Fibroblast of skin of scalp (primary cell): ENCODE measurements at regions not wholly inside any gene's neighbourhood (a gene's known extent, or its start where the extent isn't known, plus 50 kb on each side); places are given as distances from the start of the nearest gene placed in this dataset.

ENCODE experiments used
- DNase-seq: peaks from one replicate; pipeline ENCODE4 v3.0.0-alpha.2; 2013

GRCh38 chr18:30512872-30513271, 529.7 kb downstream of the DSC3 start:
- DNase-seq = no peak

GRCh38 chr18:30510882-30511281, 531.7 kb downstream of the DSC3 start:
- no peak for DNase-seq

DNA sequence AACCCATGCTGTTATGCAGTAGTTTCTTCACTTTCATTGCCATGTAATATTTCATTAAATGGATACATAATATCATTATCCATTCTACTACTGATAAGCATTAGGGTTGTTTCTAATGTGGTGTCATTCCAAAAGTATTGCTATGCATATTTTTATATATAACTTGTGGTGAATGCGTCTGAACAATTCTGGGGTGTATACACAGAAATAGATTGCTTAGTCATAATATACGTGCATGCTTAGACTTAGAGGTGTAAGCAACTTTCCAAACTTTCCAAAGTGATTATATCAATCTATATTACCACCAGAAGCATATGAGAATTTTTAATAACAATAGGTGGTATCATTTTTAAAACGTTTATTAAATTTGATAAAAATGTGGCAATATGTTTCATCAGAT, 540.9 kb downstream of the DSC3 start:
- no peak for DNase-seq

DNA sequence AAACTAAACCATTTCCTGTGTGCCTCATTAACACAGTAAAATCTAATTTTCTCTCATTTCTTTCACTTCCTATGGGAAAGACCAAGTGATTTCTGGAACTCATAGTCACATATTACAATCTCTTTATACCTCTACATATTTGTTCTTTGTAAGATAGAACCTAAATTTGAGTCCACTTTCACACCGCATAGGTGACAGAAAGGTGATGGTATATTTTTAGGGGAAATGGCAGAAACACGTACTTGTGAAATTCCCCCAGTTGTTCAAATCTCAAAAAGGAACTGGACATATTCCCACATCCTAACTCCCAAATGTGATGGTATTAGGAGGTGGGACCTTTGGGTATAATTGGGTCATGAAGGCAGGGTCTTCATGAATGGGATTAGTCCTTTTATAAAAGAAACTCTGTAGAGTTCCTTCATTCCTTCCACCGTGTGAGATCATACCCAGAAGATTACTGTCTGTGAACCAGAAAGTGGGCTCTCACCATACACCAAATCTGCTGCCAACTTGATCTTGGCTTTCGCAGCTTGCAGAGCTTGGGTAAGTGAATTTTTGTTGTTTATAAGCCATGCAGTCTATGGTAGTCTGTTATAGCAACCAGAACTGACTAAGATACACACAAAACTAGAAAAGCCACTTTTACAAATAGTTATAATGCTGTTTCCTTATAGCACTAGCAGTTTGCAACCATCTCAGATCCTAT, 542.1 kb downstream of the DSC3 start:
- DNase-seq = no peak

DNA sequence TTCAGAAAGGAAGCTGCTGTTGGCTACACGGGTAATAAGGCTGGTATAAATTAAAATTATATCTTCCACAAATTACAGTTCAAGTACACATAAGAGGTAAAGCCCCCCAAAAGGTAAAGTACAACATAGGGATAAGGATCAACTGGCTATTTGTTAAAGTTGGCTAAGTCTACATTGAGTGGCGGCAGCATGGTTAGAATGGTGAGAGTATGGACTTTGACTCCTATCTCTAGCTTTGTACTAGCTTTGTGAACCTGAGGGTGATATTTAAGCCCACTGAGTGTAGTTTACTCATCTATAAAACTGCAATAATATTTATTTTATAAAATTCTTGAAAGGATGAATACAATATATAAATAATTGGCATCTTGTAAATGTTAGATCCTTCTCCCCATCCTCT, 542.8 kb downstream of the DSC3 start:
- no peak for DNase-seq

DNA sequence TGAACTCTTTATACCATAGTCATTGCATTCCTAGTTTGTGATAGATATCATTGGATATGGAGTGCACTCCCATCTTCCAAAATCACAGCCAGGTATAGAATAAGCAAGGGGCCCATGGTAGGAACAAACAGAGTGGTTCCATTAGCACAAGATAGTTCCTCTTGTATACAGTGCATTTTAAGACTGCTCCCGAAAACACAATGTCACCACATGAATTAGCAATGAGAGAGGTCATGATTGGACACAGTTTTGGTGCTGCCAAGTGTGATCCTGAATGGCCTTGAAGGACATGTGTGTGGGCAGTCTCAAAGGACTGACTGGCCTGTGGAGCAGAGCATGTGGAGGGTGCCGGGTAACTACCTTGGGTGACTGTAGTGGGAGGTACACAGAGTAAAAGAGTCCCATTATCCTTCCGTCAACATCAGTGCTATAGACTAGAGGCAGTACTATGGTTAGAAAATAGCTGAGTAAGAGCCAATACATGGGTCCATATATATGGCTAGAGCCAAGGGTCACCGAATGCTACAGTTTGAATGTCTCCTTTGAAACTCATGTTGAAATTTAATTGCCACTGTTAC, 549.9 kb downstream of the DSC3 start:
- no peak for DNase-seq

DNA sequence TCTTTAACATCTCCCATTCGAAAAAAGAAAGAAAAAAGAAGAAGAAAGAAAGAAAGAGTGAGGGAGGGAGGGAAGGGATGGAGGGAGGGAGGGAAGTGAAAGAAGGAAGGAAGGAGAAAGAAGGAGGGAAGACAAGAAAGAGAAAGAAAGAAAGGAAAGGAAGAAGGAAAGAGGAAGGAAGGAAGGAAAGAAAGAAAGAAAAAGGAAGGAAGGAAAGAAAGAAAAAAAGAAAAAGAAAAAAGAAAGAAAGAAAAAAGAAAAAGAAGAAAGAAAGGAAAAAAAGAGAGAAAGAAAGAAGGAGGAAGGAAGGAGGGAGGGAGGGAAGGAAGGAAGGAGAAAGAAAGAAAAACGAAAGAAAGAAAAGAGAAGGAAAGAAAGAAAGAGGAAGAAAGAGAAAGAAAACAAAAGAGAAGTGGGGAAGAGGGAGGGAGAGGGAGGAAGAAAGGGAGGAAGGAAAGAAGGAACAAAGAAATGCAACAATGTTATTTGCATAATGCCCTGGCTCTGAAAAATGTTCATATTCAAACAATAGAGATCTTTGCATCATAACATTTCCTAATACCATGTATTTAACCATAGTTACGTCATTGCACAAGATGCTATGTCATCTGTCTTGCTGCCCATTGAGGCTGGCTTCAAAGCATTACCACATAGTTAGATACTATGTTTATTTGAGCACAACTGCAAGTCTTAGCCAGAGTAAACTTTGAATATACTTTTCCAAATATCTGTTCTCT, 550.6 kb downstream of the DSC3 start:
- no peak for DNase-seq

- DNase-seq = no peak
These were observed 552.5 kb downstream of the DSC3 start for GRCh38 chr18:30489890-30490643.

DNA sequence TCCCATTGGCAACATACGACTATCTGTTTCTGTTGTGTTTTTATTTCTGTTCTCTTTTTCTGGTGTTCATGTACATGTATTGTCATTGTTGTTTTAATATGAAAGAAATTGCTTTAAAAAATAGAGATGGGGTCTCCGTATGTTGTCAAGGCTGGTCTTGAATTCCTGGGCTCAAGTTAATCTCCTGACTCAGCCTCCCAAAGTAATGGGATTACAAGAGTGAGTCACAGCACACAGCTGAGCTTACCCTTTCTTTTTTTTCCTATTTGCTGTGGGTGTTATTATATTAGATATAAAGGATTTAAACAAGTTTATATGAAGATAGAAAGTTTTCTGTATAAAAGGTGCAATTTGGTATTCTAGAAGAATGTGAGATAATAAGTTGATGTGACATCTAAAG, 554.6 kb downstream of the DSC3 start:
- DNase-seq = peak; percentile 36

GRCh38 chr18:30486856-30487255, 555.7 kb downstream of the DSC3 start:
- DNase-seq = peak; percentile 51

DNA sequence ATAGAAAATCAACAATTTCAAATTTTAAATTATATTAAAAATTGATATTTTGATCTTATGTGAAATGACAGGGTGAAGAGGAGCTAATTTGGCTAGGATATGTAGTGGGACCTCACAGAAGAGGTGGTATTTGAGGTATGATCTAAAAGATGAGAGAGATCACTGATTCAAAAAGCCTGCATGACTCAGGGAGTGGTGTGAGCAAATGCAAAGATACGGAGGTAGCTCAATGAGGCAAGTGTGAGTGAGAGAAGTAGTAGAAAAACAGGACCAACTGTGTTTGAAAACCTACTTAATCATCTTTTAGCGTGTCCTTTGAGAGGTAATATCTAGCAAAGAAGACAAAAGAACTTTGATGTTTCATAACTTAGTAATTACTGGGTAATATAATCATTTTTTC, 557.5 kb downstream of the DSC3 start:
- no peak for DNase-seq

DNA sequence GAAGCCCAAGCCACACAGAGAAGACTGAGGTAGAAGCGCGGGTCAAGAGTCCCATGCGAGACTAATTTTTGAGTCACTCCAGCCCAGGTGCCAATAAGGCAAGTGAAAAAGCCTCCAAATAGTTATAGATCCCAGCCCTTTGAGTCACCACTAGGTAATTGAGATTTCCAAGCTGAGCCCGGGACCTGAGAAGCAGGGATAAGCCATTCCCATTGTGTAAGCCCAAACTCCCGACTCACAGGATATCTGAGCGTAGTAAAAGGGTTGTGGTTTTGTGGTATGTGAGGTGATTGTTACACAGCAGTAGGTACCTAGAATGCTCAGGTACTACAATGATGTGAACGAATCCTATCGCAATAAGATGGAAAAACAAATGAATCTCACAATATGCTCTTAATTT, 560.7 kb downstream of the DSC3 start:
- DNase-seq = no peak

DNA sequence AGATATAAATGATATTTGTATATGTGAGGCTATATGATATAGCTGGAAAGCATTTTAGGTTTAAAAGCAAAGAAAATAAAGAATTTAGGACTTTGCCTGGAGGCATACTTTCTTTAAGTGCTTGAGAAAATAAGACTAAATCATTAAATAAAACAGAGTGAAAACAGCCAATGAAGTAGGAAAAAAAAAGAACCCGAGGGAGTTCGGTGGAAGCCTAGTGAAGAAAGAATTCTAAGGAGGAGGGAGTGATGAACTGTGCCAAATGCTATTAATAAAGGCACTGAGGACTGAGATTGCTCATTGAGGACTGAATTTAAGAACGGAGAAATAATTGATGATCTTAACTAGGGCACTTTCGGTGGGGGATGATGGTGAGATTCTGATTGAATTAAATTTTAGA, 573.5 kb downstream of the DSC3 start:
- DNase-seq = no peak

- DNase-seq = no peak
These were observed 577.4 kb downstream of the DSC3 start for GRCh38 chr18:30465096-30465495.

GRCh38 chr18:30457156-30457555, 585.4 kb downstream of the DSC3 start:
- no peak for DNase-seq

- no peak for DNase-seq
These were observed 586.8 kb downstream of the DSC3 start for GRCh38 chr18:30455741-30456140.

DNA sequence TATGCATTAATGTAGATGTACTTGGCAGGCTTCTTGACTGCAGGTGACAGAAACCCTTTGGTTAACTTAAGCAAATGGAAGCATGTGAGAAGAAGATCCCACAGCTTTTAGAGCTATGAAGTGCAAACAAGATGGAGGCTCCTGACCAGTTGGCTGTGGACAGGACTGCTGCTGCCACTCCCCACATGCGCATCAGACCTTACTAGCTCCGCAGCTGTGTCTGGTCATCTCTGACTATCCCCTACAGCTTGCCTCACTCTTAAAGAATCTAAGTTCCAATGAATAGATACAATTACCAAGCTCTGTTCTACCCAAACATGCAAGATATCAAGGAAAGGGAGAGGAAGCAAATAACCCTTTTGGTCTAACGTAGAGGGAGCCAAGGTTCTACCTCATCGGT, 587.6 kb downstream of the DSC3 start:
- DNase-seq = no peak

DNA sequence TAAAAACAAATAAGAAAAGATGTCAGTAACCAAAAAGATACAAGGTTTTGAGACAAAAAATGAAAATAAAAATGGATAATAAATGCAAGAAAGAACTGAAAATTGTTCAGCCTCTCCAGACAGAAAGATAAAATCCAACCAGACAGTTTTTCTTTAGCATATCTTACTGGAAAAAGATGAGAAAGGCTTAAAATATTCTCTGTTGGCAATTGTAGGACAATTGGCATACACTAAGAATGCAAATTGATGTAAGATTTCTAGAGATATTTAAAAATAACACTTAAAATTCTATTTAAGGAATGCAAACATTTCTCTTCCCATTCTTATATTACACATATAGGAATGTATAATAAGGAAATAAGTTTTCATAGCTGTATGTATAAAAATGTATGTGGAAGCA, 590.6 kb downstream of the DSC3 start:
- peak; percentile 4 for DNase-seq

GRCh38 chr18:30450927-30451326, 591.6 kb downstream of the DSC3 start:
- DNase-seq = no peak

- no peak for DNase-seq
These were observed 595.9 kb downstream of the DSC3 start for GRCh38 chr18:30446605-30447004.

DNA sequence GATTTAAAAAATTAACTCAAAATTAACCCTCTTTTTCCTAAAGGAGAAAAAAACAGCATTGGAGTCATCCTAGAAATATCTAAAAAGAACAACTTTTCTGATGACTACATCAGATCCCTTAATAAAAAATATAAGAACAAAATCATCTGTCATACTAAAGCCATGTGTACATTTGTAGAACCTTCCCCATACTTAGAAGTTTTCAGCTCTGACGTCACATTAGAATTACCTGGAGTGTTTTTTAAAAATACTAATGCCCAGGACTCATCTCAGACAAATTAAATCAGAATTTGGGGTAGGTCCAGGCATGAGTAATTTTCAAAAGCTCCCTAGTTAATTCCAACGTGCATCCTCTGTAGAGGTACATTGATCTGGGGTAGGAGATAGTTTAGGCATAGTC, 598.0 kb downstream of the DSC3 start:
- no peak for DNase-seq

- DNase-seq = peak; percentile 0
These were observed 602.2 kb downstream of the DSC3 start for GRCh38 chr18:30440351-30440750.

DNA sequence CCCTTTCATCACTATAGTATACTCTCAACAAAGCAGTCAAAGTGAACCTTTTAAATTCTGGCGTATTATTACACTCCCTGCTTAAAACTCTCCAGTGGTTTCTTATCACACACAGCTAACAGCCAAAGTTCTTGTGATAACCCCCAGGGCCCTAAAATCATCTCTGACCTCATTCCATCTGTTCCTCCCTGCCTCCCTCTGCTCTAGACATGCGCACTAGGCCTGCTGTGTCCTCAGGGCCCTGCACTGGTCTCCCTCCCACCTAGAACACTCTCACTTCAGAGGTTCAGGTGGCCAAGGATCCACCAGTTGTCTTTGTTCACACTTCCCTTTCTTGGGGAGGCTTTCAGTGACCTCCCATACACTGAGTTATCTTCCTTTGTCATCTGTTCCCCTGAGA, 603.4 kb downstream of the DSC3 start:
- no peak for DNase-seq
